Posterior cingulate gyrus (tissue), 11 donors: ENCODE measurements at regions not wholly inside any gene's neighbourhood (a gene's known extent, or its start where the extent isn't known, plus 50 kb on each side); places are given as distances from the start of the nearest gene placed in this dataset.

Experiments
- DNase-seq, 10 donors: peaks; one replicate each; pipeline versions ENCODE4 v3.0.0 to v3.0.0-alpha.2; 2020 to 2021; ENCODE audit warnings: mixed read lengths in 3 of 10
- intact Hi-C: fragments of 100-400 bp; cut with DNase I; formaldehyde crosslinking; loops from one replicate; pipeline ENCODE4 v1.15.1; 2023

GRCh38 chr10:100612601-100613595 lies 77.2 kb downstream of the HIF1AN start:
- DNase-seq, result no peak
- intact Hi-C loops, result no loop called here

DNA sequence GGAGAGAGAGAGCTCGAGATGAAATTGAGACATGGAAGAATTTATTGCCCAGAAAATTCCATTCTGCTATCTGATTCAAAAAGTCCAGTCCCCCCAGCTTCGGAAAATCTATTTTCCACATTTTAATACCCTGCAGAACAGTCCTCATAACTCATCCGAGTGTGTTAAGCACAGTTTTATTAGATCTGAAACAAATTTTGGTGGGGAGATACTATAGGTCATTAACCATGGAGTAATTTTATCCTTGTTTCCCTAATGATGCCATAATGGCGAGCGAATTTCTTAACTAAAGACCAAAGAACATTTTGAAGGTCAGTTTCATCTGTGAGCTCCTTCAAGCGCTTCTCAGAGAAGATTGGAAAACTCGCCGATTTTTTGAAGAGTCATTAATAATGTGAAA lies 78.1 kb downstream of the HIF1AN start:
- no peak for DNase-seq
- intact Hi-C loops, result no loop called here

DNA sequence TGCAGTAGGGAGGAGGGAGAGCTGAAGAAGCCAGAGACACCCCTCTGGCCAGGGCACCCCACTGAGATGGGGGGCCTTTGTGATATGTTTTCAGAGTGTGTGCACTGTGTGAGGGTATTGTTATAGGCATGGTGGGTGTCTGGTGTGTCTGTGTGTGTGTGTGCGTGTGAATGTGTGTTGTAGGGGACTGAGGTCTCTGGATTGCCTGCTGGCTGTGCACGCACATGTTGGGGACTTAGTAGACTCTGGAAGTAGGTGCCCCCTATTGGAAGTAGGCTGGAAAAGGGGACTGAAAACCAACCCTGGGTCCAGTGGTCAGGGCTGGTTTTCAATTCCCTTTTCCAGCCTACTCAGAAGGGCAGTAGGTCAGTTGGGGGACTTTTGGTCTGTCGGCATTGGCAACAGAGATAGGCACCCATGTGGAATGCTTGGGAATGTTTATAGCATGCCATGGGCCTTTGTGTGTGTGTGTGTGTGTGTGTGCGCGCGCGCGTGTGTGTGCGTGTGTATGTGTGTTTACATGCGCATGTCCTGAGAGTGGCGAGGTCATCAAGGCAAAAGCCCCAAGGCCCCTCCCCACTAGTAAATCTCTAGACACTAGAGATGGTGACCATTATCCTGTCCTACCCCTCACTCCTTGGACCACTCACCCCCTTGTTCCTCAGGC lies 78.8 kb downstream of the HIF1AN start:
- no peak for DNase-seq

DNA sequence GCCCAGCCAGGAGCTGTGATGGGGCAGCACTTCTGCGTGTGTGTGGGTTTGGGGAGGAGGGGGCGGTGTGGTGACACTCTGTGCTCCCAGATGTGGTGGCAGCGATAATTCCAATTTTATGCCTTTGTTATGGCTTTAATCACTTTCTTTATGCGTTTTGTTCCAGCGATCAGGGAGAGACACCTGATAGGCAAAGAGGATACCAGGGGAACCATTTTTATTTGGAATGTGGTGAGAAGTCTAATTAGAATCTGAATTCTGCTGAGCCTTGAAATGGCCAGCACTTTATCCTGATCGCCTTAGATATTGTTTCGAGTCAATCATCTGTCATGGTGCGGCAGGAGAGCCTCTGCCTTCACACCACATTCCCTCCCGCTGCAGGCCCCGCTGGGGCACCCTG lies 79.5 kb downstream of the HIF1AN start:
- no peak for DNase-seq
- intact Hi-C loops, result no loop called here

More for the DNA sequence above, 78.8 kb downstream of the HIF1AN start:
- intact Hi-C loops, result no loop called here

GRCh38 chr10:100615908-100616307 lies 80.2 kb downstream of the HIF1AN start:
- DNase-seq, result no peak
- intact Hi-C loops, result no loop called here

- intact Hi-C loops, result no loop called here
- DNase-seq, result no peak
Measured at GRCh38 chr10:100618091-100618615, 82.4 kb downstream of the HIF1AN start.

- intact Hi-C loops, result no loop called here
- no peak for DNase-seq
Measured at GRCh38 chr10:100618632-100619255, 83.0 kb downstream of the HIF1AN start.

GRCh38 chr10:100620087-100620835 lies 84.5 kb downstream of the HIF1AN start:
- intact Hi-C loops, result no loop called here
- DNase-seq, result no peak

DNA sequence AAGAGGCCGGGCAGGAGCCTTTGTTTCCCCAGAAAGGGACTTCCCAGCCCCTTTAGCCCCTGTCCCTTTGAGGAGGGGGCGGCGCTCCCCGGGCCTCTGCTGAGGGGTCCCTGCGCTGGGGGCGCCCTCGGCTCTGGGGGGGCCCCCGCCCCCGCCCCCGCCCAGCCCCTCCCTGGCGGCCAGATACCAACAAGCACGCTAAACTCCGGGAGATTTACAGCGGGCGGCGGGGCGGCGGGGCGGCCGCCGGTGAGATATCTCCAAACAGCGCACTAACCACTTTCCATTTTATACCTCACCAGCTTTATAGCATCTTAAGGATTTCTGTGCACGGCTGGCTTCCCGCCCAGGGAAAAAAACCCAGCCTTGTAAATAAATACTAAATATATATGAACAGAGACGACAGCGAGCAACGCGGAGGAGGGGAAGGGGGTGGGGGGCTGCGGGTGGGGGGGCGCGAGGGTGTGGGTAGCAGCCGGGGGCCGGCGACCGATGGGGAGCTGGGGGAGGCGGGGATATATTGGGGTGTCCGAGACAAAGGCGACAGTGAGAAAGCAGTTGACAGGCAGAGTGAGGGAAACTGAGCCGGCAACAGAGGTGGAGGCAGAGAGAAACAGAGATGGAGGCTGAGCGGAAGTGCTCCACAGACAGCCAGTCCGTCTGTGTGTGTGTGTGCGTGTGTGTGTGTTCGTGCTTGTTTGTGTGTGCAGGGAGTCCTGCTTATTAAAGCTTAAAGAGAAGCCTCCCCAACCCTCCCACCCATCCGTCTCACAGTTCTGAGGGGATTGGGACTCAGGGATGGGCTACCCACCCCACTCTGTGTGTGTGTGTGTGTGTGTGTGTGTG lies 85.8 kb downstream of the HIF1AN start:
- intact Hi-C loops, result no loop called here
- DNase-seq, result no peak

DNA sequence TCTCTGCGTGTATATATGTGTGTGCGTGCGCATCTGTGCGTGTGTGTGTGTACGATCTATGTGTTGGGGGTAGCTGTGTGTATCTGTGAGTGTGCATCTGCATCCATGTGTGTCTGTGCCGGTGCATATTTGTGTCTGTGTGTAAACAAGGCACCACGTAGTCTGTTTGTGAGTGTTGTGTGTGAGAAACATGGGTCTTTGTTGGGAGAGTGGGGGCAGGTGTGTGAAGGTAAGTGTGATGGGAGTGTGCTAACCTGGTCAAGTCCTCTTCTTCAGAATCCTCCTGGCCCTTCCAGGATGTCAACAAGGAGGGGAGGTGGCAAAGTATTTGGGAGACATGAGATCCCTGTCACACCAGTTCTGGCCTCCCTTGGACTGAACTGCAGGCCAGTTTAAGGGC lies 87.2 kb downstream of the HIF1AN start:
- no peak for DNase-seq
- intact Hi-C loops, result no loop called here

DNA sequence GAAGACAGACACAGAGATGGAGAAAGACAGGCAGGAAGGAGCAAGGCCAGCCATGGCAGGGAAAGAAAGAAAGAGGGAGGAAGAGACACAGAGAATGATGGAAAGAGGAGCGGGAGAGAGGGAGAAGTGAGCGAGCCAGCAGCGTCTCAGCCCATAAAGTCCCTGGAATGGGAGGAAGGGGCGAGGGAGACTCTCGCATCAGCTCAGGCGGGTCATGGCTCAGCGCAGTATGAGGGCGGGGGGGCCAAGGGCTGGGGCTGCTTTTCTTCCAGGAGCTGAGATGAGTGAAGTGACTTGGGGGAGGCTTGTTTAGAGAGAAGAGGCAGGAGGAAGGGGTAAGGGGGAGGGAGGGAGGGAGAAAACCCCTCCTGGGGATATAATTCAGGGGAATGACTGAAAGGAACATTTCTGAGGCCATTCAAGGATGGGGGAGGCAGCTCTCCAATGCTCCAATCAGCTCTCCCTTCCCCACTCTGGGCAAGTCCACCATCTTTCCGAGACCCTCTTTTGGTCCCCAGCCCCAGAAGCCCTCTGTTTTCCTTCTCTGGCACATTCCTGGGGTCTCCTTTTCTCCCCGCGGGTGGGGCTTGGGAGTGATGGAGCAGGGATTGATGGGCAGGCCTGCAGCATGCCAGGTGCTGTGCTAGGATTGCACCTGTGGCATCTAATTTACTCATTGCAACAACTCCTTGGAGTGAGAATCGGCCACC lies 87.9 kb downstream of the HIF1AN start:
- intact Hi-C loops, result no loop called here
- no peak for DNase-seq

DNA sequence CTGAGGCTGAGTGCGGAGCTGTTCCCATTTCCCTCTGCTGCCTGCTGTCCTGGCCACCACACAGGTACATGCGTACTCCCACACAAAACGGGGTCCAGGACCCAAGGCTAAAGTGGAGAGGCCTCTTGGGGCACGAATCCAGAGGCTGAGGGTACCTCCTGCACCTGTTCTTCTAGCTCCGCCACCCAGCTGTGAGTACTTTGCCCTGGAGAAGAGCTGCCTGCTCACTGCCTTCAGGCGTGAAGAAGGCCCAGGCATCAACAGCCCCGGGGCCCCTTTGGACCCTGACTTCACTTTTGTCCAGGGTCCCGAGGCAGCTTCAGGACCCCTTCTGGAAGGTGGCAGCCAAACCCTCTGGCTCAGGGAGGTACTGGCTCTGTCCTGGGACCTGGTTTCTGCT lies 88.6 kb downstream of the HIF1AN start:
- intact Hi-C loops, result no loop called here
- no peak for DNase-seq

- intact Hi-C loops, result no loop called here
- no peak for DNase-seq
Measured at GRCh38 chr10:100625816-100626215, 90.1 kb downstream of the HIF1AN start.

- intact Hi-C loops, result no loop called here
- no peak for DNase-seq
Measured at GRCh38 chr10:100628061-100628460, 92.3 kb downstream of the HIF1AN start.

DNA sequence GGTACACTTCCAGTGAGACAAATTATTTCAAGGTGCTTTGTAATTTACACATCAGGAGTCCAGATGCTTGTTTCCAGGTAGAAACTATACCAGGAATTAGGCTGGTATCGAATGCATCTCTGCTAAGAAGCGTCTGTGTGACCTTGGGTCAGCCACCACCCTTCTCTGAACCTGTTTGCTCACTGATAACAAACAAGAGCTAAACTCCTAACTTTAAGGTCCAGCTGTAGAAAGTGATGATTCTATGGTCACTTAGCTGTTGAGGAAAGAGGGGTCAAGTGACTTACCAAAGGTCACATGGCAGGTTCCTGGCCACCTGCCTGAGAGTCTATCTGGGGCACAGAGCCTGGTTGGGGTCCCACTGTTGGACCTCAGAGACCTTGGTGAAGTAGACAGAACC lies 95.4 kb downstream of the HIF1AN start:
- intact Hi-C loops, result no loop called here
- DNase-seq, result peak in 1 of 10 donors; percentile 20

DNA sequence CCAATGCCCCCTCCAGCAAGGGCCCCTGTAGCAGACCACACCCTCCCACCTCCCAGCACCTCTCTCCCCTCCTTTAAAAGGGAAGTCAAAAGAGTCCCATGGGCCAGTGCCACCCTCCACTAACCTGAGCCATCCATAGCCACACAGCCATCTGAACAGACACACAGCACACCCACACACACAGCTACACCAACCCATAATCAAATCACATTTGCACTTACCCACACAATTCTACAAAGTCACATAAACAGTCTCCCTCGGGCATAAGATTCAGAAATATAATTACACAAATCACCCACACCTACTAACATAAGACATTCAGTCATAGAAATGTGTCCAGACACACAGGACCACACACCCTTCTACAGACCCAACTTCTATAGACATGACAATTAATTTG lies 96.3 kb downstream of the HIF1AN start:
- intact Hi-C loops, result no loop called here
- DNase-seq, result no peak

GRCh38 chr10:100634034-100634433 lies 98.3 kb downstream of the HIF1AN start:
- intact Hi-C loops, result no loop called here

DNA sequence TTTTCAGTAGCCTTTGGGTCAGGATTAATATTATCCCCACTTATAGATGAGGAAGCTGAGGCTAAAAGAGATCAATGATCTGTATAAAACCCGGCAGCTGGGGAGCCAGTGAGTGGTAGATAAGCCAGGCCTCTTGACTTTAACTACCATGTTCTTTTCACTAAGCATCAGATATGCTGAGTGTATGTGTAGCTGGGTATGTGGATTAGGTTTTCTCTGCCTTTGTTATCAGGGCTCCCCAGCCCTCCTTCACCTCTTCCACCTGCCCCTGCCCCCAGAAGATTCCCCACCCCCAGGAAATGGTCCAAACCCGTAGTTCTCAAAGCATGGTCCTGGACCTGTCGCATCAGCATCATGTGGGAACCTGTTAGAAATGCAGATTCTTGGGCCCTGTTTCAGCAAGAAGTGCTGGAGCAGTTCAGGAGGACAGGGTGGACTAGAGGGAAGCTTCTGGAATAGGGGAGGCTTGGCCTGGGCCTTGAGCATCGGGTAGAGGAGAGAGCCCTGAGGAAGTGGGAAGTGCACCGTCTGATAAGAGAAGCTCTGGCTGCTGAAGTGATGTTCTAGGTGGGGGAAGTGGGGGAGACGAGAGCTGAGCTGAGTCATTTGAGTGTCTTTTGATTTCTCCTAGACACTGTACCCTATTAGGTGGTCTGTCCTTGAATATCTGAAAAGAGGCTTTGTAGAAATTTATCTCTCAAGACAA lies 101.3 kb downstream of the HIF1AN start:
- peak in 1 of 10 donors; percentile 8 for DNase-seq

More at GRCh38 chr10:100634034-100634433, 98.3 kb downstream of the HIF1AN start:
- peak in 1 of 10 donors; percentile 67 for DNase-seq

More for the DNA sequence above, 101.3 kb downstream of the HIF1AN start:
- intact Hi-C loops, result no loop called here
